ENCODE measurements at regions not wholly inside any gene's neighbourhood (a gene's known extent, or its start where the extent isn't known, plus 50 kb on each side); places are given as distances from the start of the nearest gene placed in this dataset.

- Mint-ChIP-seq H3K4me3 (no peak overlapping the region), H3K36me3 (no peaks in the 10 kb centered on the region), H3K4me1 (no peaks in the 10 kb centered on the region), H3K27me3 (peaks cover 9% of the 10 kb centered on the region), H3K27ac (no peak overlapping the region), H3K9me3 (ENCODE audit: low read depth) (no peaks in the 10 kb centered on the region)
- CTCF ChIA-PET, result no interaction called here
- ATAC-seq (no peak), DNase-seq (no peak)
These were observed 54.2 kb downstream of the TMEM100 start for GRCh38 chr17:55668312-55668920.

- no peaks in the 10 kb centered on the region for H3K9me3 Mint-ChIP-seq (ENCODE audit: low read depth)
- no peak overlapping the region for H3K4me3 Mint-ChIP-seq
- no peak overlapping the region for H3K27ac Mint-ChIP-seq
- no peak for ATAC-seq
- no peaks in the 10 kb centered on the region for H3K36me3 Mint-ChIP-seq
- H3K27me3 Mint-ChIP-seq, result peaks cover 16% of the 10 kb centered on the region
- DNase-seq, result no peak
- CTCF ChIA-PET, result no interaction called here
- no peaks in the 10 kb centered on the region for H3K4me1 Mint-ChIP-seq
These were observed 55.9 kb downstream of the TMEM100 start for GRCh38 chr17:55666806-55667205.

DNA sequence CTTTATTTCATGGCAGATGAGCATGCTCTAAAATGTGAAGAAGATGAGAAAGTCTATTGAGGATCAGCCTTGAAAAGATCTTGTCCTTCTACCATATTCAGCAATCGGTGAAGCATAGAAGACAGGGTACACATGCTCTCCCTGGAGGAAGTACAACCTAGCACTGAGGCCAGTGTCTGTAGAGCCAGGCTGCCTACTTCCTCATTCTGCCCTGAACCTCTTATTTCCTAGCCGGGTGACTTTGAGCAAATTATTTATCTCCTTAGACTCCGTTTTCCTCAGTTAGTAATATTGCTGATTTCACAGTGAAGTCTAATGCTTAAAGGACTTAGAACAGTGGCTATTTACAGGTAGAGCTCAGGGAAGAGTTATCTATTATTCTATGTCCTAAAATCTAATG, 58.4 kb downstream of the TMEM100 start:
- H3K36me3 Mint-ChIP-seq, result no peaks in the 10 kb centered on the region
- peaks cover 13% of the 10 kb centered on the region for H3K27me3 Mint-ChIP-seq
- H3K9me3 Mint-ChIP-seq (ENCODE audit: low read depth), result no peaks in the 10 kb centered on the region
- CTCF ChIA-PET, result no interaction called here
- H3K27ac Mint-ChIP-seq, result no peak overlapping the region
- no peak for ATAC-seq
- H3K4me1 Mint-ChIP-seq, result no peaks in the 10 kb centered on the region
- DNase-seq, result no peak
- no peak overlapping the region for H3K4me3 Mint-ChIP-seq

- no peak overlapping the region for H3K4me3 Mint-ChIP-seq
- CTCF ChIA-PET, result no interaction called here
- H3K27me3 Mint-ChIP-seq, result peaks cover 13% of the 10 kb centered on the region
- no peaks in the 10 kb centered on the region for H3K36me3 Mint-ChIP-seq
- no peaks in the 10 kb centered on the region for H3K9me3 Mint-ChIP-seq (ENCODE audit: low read depth)
- no peaks in the 10 kb centered on the region for H3K4me1 Mint-ChIP-seq
- DNase-seq, result no peak
- H3K27ac Mint-ChIP-seq, result no peak overlapping the region
- ATAC-seq, result no peak
These were observed 59.3 kb downstream of the TMEM100 start for GRCh38 chr17:55663400-55663799.

DNA sequence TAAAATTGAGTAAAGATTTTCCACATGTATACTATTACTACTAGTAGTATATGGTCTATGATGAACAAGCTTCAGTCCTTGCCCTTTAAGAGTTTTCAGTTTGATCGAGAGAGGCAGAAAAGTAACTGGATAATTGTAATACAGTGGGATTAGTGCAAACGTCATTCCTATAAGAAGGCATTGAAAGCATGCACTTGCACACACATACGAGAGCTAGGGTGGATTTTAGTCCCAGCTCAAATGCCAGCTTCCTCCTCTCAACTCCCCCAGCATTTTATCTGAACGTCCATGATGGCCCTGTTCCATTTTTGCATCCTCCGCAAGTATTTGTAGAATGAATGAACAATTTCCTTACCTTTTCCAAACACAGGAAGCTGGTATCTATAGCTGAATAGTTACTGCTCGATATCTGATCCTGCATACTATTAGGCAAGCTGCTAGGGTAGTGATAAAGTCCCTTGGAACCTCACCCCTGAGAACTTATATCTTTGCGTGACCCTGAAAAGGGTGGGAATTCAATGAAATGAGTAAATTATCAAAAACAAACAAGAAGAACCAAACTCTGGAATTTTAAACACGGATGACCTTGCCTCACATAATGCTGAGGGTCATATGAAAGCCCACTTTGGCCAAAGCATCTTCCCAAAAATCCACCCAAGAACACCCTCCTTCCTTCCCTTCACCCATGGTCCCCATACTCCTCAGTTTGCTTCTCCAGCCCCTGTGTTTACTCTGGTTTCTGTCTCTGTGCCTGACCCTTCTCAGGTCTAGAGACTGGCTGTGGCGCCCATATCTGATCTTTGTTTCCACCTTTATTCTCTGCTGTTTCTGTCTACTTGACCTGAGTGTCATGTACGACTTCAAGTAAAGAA, 60.5 kb downstream of the TMEM100 start:
- CTCF ChIA-PET, result no interaction called here
- no peaks in the 10 kb centered on the region for H3K36me3 Mint-ChIP-seq
- no peak overlapping the region for H3K4me3 Mint-ChIP-seq
- H3K4me1 Mint-ChIP-seq, result no peaks in the 10 kb centered on the region
- DNase-seq (no peak), ATAC-seq (no peak)
- no peaks in the 10 kb centered on the region for H3K9me3 Mint-ChIP-seq (ENCODE audit: low read depth)
- peaks cover 16% of the 10 kb centered on the region for H3K27me3 Mint-ChIP-seq
- no peak overlapping the region for H3K27ac Mint-ChIP-seq

DNA sequence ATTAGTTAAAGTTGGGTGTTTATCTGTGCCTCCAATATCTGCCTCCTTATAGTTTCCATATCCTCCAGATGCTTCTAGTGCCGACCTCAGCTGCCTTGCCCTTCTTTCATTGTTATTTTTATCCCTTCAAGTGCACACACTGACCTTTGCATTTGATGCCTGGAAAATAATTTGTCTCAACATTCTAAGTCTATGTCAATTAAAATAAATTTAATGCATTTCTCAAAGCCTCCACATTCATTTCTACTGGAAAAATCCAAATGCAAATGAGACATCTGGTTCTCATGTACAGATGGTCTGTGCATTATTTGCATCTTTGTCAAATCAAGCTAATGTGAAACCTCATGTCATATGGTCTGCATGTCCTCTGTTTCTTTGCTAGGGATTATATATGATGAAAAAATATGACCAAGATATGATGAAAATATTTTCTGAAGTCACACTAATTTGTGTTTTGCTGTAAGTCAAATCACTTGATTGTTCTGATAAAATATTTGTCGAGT, 61.4 kb downstream of the TMEM100 start:
- ATAC-seq, result no peak
- Mint-ChIP-seq H3K27ac (no peak overlapping the region), H3K4me3 (no peak overlapping the region), H3K4me1 (no peaks in the 10 kb centered on the region), H3K9me3 (ENCODE audit: low read depth) (no peaks in the 10 kb centered on the region), H3K36me3 (no peaks in the 10 kb centered on the region), H3K27me3 (peaks cover 15% of the 10 kb centered on the region)
- no peak for DNase-seq
- CTCF ChIA-PET, result no interaction called here

DNA sequence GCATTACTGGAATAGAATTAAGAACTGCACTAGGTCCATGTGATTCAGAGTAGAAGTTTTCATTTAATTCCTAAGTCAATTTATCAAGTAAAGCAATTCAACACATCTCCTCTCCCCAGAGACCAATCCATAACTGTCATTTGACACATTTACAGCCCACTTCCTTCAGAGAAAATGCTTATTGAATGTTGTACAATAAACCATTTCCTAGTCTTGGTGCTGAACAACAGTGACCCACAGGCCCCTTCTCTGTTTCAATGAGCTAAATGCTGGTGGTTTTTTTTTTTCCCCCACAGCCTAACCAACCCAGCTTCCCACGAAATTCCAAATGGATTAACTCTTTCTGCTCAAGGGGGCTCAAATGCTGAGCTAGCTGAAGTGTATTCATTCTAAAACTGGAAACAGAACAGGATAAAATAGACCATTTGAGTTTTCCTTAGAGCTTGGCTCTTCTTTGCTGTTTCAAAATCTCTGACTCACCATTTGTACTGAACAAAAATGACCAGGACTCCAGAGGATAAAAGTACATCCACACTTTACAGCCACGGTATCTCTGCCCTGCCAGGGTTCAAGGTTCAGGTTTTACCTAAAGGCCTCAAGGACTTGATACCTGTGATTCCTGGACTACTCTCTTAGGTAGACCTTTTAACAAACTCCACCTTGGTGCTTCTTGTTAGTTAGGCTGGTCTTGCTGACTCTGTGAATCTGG, 62.3 kb downstream of the TMEM100 start:
- Mint-ChIP-seq H3K4me3 (no peak overlapping the region), H3K27me3 (peaks cover 15% of the 10 kb centered on the region), H3K36me3 (no peaks in the 10 kb centered on the region), H3K27ac (no peak overlapping the region), H3K4me1 (no peaks in the 10 kb centered on the region), H3K9me3 (ENCODE audit: low read depth) (no peaks in the 10 kb centered on the region)
- DNase-seq, result no peak
- CTCF ChIA-PET, result no interaction called here
- no peak for ATAC-seq

DNA sequence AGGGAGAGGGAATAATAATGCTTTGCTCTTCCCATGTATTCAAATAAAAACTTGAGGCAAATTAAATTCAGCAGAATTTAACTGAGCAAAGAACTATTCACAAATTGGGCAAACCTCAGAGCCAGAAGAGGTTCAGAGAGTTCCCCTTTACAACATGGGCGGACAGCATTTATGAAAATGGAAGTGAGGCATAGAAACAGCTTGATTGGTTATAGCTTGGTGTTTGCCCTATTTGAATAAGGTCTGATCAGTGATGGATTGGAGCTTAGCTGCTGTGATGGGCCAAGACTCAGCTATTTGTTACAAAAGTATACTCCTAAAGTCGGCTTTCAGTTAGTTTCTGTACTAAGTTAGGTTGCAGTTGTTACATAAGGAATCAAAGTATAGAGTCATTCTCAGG, 63.0 kb downstream of the TMEM100 start:
- H3K4me3 Mint-ChIP-seq, result no peak overlapping the region
- no peaks in the 10 kb centered on the region for H3K4me1 Mint-ChIP-seq
- H3K27ac Mint-ChIP-seq, result no peak overlapping the region
- H3K27me3 Mint-ChIP-seq, result peaks cover 15% of the 10 kb centered on the region
- H3K9me3 Mint-ChIP-seq (ENCODE audit: low read depth), result no peaks in the 10 kb centered on the region
- no peaks in the 10 kb centered on the region for H3K36me3 Mint-ChIP-seq
- ATAC-seq (no peak), DNase-seq (no peak)
- CTCF ChIA-PET, result no interaction called here

- DNase-seq, result no peak
- CTCF ChIA-PET, result no interaction called here
- no peaks in the 10 kb centered on the region for H3K4me1 Mint-ChIP-seq
- no peaks in the 10 kb centered on the region for H3K9me3 Mint-ChIP-seq (ENCODE audit: low read depth)
- ATAC-seq, result no peak
- H3K4me3 Mint-ChIP-seq, result no peak overlapping the region
- no peaks in the 10 kb centered on the region for H3K36me3 Mint-ChIP-seq
- peaks cover 14% of the 10 kb centered on the region for H3K27me3 Mint-ChIP-seq
- no peak overlapping the region for H3K27ac Mint-ChIP-seq
These were observed 66.9 kb downstream of the TMEM100 start for GRCh38 chr17:55655777-55656176.

DNA sequence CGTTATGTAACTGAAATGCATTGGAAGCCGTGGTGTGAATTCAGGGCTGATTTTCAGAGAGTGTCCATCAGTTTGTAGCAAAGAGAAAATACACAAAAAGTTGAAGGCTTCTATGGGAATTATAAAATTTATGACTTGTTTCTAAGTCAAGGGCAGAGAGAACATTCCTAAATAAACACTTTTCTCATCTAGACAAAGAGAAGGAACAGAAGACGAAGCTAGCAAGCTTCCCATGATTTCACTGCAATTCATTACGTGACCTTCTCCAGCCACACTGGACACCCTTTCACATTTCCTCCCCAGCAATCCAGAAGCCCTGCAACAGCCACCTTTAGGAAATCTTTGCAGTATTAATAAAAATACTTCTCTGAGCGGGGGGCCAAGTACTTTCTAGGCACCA, 67.8 kb downstream of the TMEM100 start:
- H3K4me1 Mint-ChIP-seq, result no peaks in the 10 kb centered on the region
- CTCF ChIA-PET, result no interaction called here
- H3K4me3 Mint-ChIP-seq, result no peak overlapping the region
- peaks cover 18% of the 10 kb centered on the region for H3K27me3 Mint-ChIP-seq
- no peak for ATAC-seq
- no peak overlapping the region for H3K27ac Mint-ChIP-seq
- no peaks in the 10 kb centered on the region for H3K9me3 Mint-ChIP-seq (ENCODE audit: low read depth)
- H3K36me3 Mint-ChIP-seq, result no peaks in the 10 kb centered on the region
- DNase-seq, result no peak

- ATAC-seq (no peak), DNase-seq (no peak)
- Mint-ChIP-seq H3K4me3 (no peak overlapping the region), H3K4me1 (no peaks in the 10 kb centered on the region), H3K27ac (no peak overlapping the region), H3K9me3 (ENCODE audit: low read depth) (no peaks in the 10 kb centered on the region), H3K27me3 (peaks cover 26% of the 10 kb centered on the region), H3K36me3 (no peaks in the 10 kb centered on the region)
- CTCF ChIA-PET, result no interaction called here
These were observed 68.6 kb downstream of the TMEM100 start for GRCh38 chr17:55654022-55654421.

DNA sequence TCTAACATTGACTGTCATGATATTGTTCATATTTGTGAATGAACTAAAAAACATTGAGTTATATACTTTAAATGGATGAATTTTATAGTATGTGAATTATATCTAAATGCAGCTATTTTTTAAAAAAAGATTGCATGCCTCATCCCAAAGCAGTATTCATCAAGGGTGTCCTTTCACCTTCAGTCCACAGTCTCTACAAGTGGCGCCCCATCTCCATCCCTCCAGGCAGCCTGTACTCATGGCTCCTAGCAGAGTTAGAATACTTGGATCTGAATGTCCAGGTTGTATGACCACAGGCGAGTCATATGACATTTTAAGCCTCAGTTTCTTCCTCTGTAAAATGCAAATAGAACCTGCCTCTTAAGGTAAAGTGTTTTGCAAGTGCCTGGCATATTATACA, 69.8 kb downstream of the TMEM100 start:
- CTCF ChIA-PET, result no interaction called here
- peaks cover 25% of the 10 kb centered on the region for H3K27me3 Mint-ChIP-seq
- no peak overlapping the region for H3K27ac Mint-ChIP-seq
- H3K9me3 Mint-ChIP-seq (ENCODE audit: low read depth), result no peaks in the 10 kb centered on the region
- no peak overlapping the region for H3K4me3 Mint-ChIP-seq
- ATAC-seq, result no peak
- no peaks in the 10 kb centered on the region for H3K4me1 Mint-ChIP-seq
- no peaks in the 10 kb centered on the region for H3K36me3 Mint-ChIP-seq
- no peak for DNase-seq

DNA sequence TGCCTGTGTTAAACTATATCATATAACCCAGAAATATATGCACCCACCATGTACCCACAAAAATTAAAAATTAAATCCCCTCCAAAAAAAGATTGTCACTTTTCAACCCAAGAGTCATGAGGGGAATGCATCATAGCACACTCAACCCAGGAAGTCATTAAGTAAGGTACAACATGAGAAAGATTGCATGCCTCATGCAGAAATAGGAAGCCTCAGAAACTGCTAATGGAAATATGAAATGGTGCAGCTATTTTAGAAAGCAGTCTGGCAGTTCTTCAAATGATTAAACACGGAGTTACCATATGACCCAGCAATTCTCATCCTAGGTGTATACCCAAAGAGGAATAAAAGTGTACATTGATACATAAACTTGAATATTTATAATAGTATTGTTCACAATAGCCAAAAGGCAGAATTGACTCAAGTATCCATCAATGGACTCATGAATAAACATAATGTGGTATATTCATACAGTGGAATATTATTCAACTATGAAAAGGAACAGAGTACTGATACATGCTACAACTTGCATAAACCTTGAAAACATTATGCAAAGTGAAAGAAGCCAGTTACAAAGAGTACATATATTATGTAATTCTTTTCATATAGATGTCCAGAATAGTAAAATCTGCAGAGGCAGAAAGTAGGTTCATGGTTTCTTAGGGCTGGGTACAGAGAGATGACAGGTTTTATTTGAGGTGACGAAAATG, 70.4 kb downstream of the TMEM100 start:
- Mint-ChIP-seq H3K27ac (no peak overlapping the region), H3K36me3 (no peaks in the 10 kb centered on the region), H3K4me1 (no peaks in the 10 kb centered on the region), H3K27me3 (peaks cover 27% of the 10 kb centered on the region), H3K4me3 (no peak overlapping the region), H3K9me3 (ENCODE audit: low read depth) (no peaks in the 10 kb centered on the region)
- no peak for DNase-seq
- CTCF ChIA-PET, result no interaction called here
- no peak for ATAC-seq
